RWPE1 (cell line): ENCODE measurements at regions not wholly inside any gene's neighbourhood (a gene's known extent, or its start where the extent isn't known, plus 50 kb on each side); places are given as distances from the start of the nearest gene placed in this dataset.

ENCODE experiments used
- CTCF ChIA-PET: fragments of 350-600 bp; sonication (Branson Sonifier 250); formaldehyde crosslinking; extraction: SDS; loops from one replicate; lab custom pipeline; 2021; lab: Yijun Ruan, JAX
- POLR2A ChIA-PET: fragments of 400-600 bp; formaldehyde crosslinking; extraction: SDS; loops from one replicate; lab custom pipeline; 2020; ENCODE audit warnings: antibody characterized with exemption; ENCODE audit not compliant: low non-redundant PET; lab: Yijun Ruan, JAX
- DNase-seq: peaks from one replicate; pipeline ENCODE4 v3.0.0; 2012; ENCODE audit warnings: low spot score
- H3K27ac ChIP-seq: fragments of 450-650 bp; 2 replicates; pipeline ENCODE4 v1.5.1; 2017
- TF ChIP-seq, protein P1 (sequence below): fragments of 450-650 bp; conservative IDR thresholded peaks from 2 replicates; pipeline ENCODE4 v1.5.1; 2017; ENCODE audit warnings: low read depth, mild to moderate bottlenecking

GRCh38 chr12:107519906-107520859 lies 165.4 kb upstream of the PWP1 start:
- CTCF ChIA-PET, result interaction anchor here (0.7 kb wide), 2 partner anchors 25 to 389 kb away, joined by 4 to 6 read pairs; no protein-coding TSS in a partner anchor
- no peak for DNase-seq
- POLR2A ChIA-PET, result interaction anchor here (0.7 kb wide), 1 partner anchor 69 kb away, joined by 3 read pairs; no protein-coding TSS in a partner anchor
- no peak overlapping the region for H3K27ac ChIP-seq
- TF ChIP-seq, protein P1, sequence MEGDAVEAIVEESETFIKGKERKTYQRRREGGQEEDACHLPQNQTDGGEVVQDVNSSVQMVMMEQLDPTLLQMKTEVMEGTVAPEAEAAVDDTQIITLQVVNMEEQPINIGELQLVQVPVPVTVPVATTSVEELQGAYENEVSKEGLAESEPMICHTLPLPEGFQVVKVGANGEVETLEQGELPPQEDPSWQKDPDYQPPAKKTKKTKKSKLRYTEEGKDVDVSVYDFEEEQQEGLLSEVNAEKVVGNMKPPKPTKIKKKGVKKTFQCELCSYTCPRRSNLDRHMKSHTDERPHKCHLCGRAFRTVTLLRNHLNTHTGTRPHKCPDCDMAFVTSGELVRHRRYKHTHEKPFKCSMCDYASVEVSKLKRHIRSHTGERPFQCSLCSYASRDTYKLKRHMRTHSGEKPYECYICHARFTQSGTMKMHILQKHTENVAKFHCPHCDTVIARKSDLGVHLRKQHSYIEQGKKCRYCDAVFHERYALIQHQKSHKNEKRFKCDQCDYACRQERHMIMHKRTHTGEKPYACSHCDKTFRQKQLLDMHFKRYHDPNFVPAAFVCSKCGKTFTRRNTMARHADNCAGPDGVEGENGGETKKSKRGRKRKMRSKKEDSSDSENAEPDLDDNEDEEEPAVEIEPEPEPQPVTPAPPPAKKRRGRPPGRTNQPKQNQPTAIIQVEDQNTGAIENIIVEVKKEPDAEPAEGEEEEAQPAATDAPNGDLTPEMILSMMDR, result no peak

GRCh38 chr12:107521826-107522355 lies 163.7 kb upstream of the PWP1 start:
- ChIA-PET CTCF (no interaction called here), POLR2A (no interaction called here)
- no peak for DNase-seq
- no peak overlapping the region for H3K27ac ChIP-seq
- TF ChIP-seq, protein P1, result no peak

DNA sequence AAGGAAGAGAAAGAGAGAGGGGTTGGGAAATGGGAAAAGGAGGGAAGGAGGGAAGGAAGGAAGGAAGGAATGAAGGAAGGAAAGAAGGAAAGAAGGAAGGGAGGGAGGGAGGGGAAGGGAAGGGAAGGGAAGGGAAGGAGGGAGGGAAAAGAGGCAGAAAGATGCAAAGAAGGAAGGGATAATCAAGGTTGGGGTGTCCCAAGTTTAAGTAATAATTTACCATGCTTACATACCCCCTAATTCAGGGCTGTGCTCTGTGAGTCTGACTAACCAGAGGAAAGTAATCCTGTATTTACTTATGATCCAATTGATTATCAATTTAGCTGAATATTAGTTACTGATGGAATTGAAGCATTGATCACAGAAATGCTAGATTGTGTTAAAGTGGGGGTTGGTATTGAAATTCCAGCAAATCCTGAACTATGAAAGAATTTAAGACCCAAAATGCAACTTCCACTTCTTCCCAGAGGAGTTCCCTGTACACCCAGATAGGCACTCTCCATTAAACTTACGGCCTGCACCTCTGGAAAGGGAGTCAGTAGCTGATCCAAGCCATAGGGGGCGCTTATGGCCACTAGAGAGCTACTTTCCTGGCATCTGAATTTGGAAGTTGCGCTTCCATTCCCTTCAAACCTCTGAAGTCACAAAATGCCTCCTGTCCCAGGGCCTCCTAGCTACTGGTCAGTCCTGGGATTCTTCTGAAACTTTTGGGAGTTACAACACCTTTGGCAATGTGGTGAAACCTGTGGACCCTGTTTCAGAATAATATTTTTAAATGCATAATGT lies 162.7 kb upstream of the PWP1 start:
- ChIA-PET CTCF (no interaction called here), POLR2A (no interaction called here)
- TF ChIP-seq, protein P1, result no peak
- DNase-seq, result no peak
- H3K27ac ChIP-seq, result no peak overlapping the region

DNA sequence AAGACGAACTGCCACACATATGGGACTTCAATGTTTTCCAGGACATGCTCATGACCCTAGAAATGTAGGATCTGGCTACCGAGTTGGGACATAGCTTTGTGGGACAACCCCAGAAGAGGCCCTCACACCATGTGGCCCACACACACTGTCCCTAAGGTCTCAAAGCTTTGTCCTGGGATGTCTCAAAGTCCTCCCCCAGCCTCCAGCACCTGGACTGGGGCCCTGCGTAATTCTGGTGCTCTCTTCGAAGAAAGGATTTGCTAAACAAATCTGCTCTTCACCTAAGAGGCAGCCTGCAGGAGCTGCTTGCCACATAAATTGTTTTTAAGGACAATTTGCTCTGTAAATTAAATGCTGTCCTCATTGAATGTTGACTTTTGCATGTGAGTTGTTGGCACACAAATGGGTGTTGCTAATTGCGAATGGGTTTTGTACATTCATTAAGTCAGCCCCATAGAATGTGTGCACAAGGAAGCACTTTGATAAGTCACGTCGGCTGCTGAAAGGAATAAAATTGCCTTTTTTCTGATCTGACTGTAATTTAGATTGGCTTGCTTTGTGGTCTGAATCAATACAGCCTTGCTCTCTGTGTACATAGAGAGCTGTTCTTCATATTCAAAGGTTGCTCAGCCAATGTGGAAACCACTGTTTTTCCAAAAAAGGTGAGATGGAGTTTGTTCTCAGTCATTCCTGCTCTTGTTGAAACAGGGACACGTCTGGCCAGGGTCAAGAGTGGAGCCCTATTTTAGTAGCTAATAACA lies 161.6 kb upstream of the PWP1 start:
- H3K27ac ChIP-seq, result no peak overlapping the region
- no peak for DNase-seq
- ChIA-PET CTCF (interaction anchor here (0.7 kb wide), 1 partner anchor 84 kb away, joined by 3 read pairs; no protein-coding TSS in a partner anchor), POLR2A (no interaction called here)
- TF ChIP-seq, protein P1, result no peak

DNA sequence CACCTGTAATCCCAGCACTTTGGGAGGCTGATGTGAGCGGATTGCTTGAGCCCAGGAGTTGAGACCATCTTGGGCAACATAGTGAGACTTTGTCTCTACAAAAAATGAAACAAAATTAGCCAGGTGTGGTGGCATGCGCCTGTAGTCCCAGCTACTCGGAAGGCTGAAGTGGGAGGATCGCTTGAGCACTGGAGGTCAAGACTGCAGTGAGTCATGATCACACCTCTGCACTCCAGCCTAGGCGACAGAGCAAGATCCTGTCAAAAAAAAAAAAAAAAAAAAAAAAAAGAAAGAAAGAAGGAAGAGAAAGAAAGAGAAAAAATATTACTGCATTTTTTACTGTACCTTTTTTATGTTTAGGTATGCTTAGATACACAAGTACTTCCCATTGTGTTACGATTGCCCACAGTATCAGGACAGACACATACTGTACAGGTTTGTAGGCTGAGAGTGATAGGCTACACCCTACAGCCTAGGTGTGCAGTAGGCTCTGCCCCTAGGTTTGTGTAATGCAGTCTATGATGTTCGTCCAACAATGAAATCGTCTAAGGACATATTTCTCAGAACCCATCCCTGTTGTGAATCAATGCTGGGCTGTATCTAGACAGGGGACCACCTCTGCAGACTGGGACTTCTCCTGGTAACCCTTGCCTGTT lies 160.4 kb upstream of the PWP1 start:
- POLR2A ChIA-PET, result interaction anchor here (0.6 kb wide), 1 partner anchor 22 kb away, joined by 4 read pairs; no protein-coding TSS in a partner anchor
- DNase-seq, result no peak
- no peak overlapping the region for H3K27ac ChIP-seq
- TF ChIP-seq, protein P1, result no peak
- CTCF ChIA-PET, result interaction anchor here (0.7 kb wide), 2 partner anchors 82 to 241 kb away, joined by 3 to 4 read pairs; no protein-coding TSS in a partner anchor
